GM21367 (cell line): ENCODE measurements at regions not wholly inside any gene's neighbourhood (a gene's known extent, or its start where the extent isn't known, plus 50 kb on each side); places are given as distances from the start of the nearest gene placed in this dataset.

ENCODE experiments used
- ATAC-seq: cut with Tn5 transposase; IDR thresholded peaks from one replicate; pipeline ENCODE4 v1.9.1; 2021; ENCODE audit not compliant: unreplicated experiment

GRCh38 chr3:157810924-157811718 lies 295.1 kb downstream of the SHOX2 start:
- ATAC-seq = no peak

- no peak for ATAC-seq
These were observed 298.9 kb downstream of the SHOX2 start for GRCh38 chr3:157807280-157807679.

- ATAC-seq = no peak
These were observed 300.7 kb downstream of the SHOX2 start for GRCh38 chr3:157805538-157805937.

- ATAC-seq = no peak
These were observed 291.6 kb upstream of the VEPH1 start for GRCh38 chr3:157794771-157795170.

GRCh38 chr3:157793745-157794144 lies 290.5 kb upstream of the VEPH1 start:
- ATAC-seq = no peak

GRCh38 chr3:157789162-157789561 lies 285.9 kb upstream of the VEPH1 start:
- ATAC-seq = no peak

- no peak for ATAC-seq
These were observed 283.4 kb upstream of the VEPH1 start for GRCh38 chr3:157786618-157787017.

GRCh38 chr3:157786211-157786610 lies 283.0 kb upstream of the VEPH1 start:
- no peak for ATAC-seq

GRCh38 chr3:157785102-157785826 lies 282.0 kb upstream of the VEPH1 start:
- no peak for ATAC-seq

- ATAC-seq = no peak
These were observed 279.0 kb upstream of the VEPH1 start for GRCh38 chr3:157782236-157782635.

GRCh38 chr3:157776861-157777260 lies 273.6 kb upstream of the VEPH1 start:
- no peak for ATAC-seq

- no peak for ATAC-seq
These were observed 272.2 kb upstream of the VEPH1 start for GRCh38 chr3:157775446-157775845.

GRCh38 chr3:157769378-157769777 lies 266.2 kb upstream of the VEPH1 start:
- no peak for ATAC-seq

- ATAC-seq = no peak
These were observed 264.4 kb upstream of the VEPH1 start for GRCh38 chr3:157767607-157768006.

GRCh38 chr3:157763644-157764043 lies 260.4 kb upstream of the VEPH1 start:
- ATAC-seq = no peak

- ATAC-seq = no peak
These were observed 256.1 kb upstream of the VEPH1 start for GRCh38 chr3:157759311-157759710.

GRCh38 chr3:157755233-157755632 lies 252.0 kb upstream of the VEPH1 start:
- no peak for ATAC-seq

- ATAC-seq = no peak
These were observed 251.2 kb upstream of the VEPH1 start for GRCh38 chr3:157754451-157754850.

GRCh38 chr3:157753787-157754136 lies 250.5 kb upstream of the VEPH1 start:
- ATAC-seq = no peak

GRCh38 chr3:157752956-157753786 lies 250.0 kb upstream of the VEPH1 start:
- no peak for ATAC-seq

GRCh38 chr3:157752554-157752953 lies 249.3 kb upstream of the VEPH1 start:
- ATAC-seq = no peak

- ATAC-seq = no peak
These were observed 248.2 kb upstream of the VEPH1 start for GRCh38 chr3:157751386-157751785.
